Lung (tissue), 11 donors: ENCODE measurements at regions not wholly inside any gene's neighbourhood (a gene's known extent, or its start where the extent isn't known, plus 50 kb on each side); places are given as distances from the start of the nearest gene placed in this dataset.
A peak's percentile ranks its signal among the peaks of the same experiment; 100 is the strongest.

ENCODE experiments used
- ATAC-seq: fragments of 200-7000 bp; cut with Tn5 transposase; one replicate; pipeline ENCODE4 v1.9.1; 2020; ENCODE audit warnings: moderate number of reproducible peaks; ENCODE audit not compliant: insufficient read depth, low FRiP score
- DNase-seq, 3 donors: peaks; one replicate each; pipeline ENCODE4 v3.0.0-alpha.2; 2013 to 2017
- H3K27ac ChIP-seq, 2 donors: one replicate each; pipeline ENCODE4 v1.5.1; 2013; ENCODE audit warnings: mild to moderate bottlenecking in 2 of 2, moderate library complexity in 2 of 2, control low read depth in 1 of 2, inconsistent platforms in 1 of 2, low read depth in 1 of 2, low read length in 1 of 2
- H3K27me3 ChIP-seq, 3 donors: one replicate each; pipeline ENCODE4 v1.5.1; 2013; ENCODE audit warnings: low read length in 2 of 3; ENCODE audit not compliant: control insufficient read depth in 3 of 3, insufficient read depth in 3 of 3
- H3K36me3 ChIP-seq, 4 donors: one replicate each; pipeline ENCODE4 v1.5.1; 2013; ENCODE audit warnings: low read length in 4 of 4, mild to moderate bottlenecking in 1 of 4, moderate library complexity in 1 of 4; ENCODE audit not compliant: control insufficient read depth in 4 of 4, insufficient read depth in 4 of 4
- H3K4me1 ChIP-seq, 5 donors: one replicate each; pipeline ENCODE4 v1.5.1; 2013; ENCODE audit warnings: low read length in 5 of 5, mild to moderate bottlenecking in 2 of 5, moderate library complexity in 1 of 5; ENCODE audit not compliant: control insufficient read depth in 5 of 5, insufficient read depth in 5 of 5
- H3K4me3 ChIP-seq: one replicate; pipeline ENCODE4 v1.5.1; 2013; ENCODE audit warnings: mild to moderate bottlenecking, control low read depth, moderate library complexity
- H3K9ac ChIP-seq, 2 donors: one replicate each; pipeline ENCODE4 v1.5.1; 2013; ENCODE audit warnings: low read length in 2 of 2, control low read depth in 1 of 2; ENCODE audit not compliant: insufficient read depth in 1 of 2
- H3K9me3 ChIP-seq, 4 donors: one replicate each; pipeline ENCODE4 v1.5.1; 2013; ENCODE audit warnings: low read length in 3 of 4, mild to moderate bottlenecking in 1 of 4, moderate library complexity in 1 of 4; ENCODE audit not compliant: control insufficient read depth in 4 of 4, insufficient read depth in 3 of 4
- CTCF ChIP-seq: IDR thresholded peaks from 2 replicates; pipeline ENCODE4 v1.5.1; 2012; ENCODE audit warnings: mild to moderate bottlenecking; ENCODE audit errors: control extremely low read depth, extremely low read depth
- WGBS, 2 donors: extraction: QIAGEN DNeasy Blood & Tissue Kit; methylation state at CpG; one replicate each; pipeline ENCODE4 v1.1.7; 2013; 5-methylcytosine and 5-hydroxymethylcytosine counted together
- donor health status: control.
- donor health status: control.
- donor health status: Bipolar disorder and iron deficiency.
- donor health status: healthy.
- donor health status: DM: yes; HTN: yes; CAD: no.

GRCh38 chr15:93250209-93250608, 161.2 kb upstream of the RGMA start:
- H3K9me3 ChIP-seq, result no peaks in the 10 kb centered on the region
- no peaks in the 10 kb centered on the region for H3K36me3 ChIP-seq
- H3K27me3 ChIP-seq, result no peaks in the 10 kb centered on the region
- H3K9ac ChIP-seq, result no peak overlapping the region
- no peak overlapping the region for H3K4me3 ChIP-seq
- peaks cover 0 to 6% (median 0%) of the 10 kb centered on the region in 5 donors for H3K4me1 ChIP-seq
- no peak overlapping the region for H3K27ac ChIP-seq
- no peak for ATAC-seq
- no peak for TF ChIP-seq CTCF
- WGBS, 2 donors, result 43 to 55% methylated on average over 2 of the region's 2 CpGs
- DNase-seq, result no peak

GRCh38 chr15:93249623-93250022, 160.6 kb upstream of the RGMA start:
- TF ChIP-seq CTCF, result no peak
- H3K4me1 ChIP-seq, result peaks cover 0 to 6% (median 0%) of the 10 kb centered on the region in 5 donors
- no peaks in the 10 kb centered on the region for H3K9me3 ChIP-seq
- DNase-seq (no peak), ATAC-seq (no peak)
- WGBS, 2 donors, result 65 to 67% methylated on average over 7 of the region's 7 CpGs
- no peak overlapping the region for H3K9ac ChIP-seq
- no peaks in the 10 kb centered on the region for H3K36me3 ChIP-seq
- H3K27me3 ChIP-seq, result no peaks in the 10 kb centered on the region
- no peak overlapping the region for H3K27ac ChIP-seq
- no peak overlapping the region for H3K4me3 ChIP-seq

GRCh38 chr15:93247466-93248121, 158.6 kb upstream of the RGMA start:
- no peak for ATAC-seq
- H3K27ac ChIP-seq, result no peak overlapping the region

More at GRCh38 chr15:93247466-93248121, 158.6 kb upstream of the RGMA start:
- H3K4me3 ChIP-seq, result no peak overlapping the region
- no peak for TF ChIP-seq CTCF
- no peak overlapping the region for H3K9ac ChIP-seq
- DNase-seq, result peak in 1 of 3 donors; percentile 18
- no peaks in the 10 kb centered on the region for H3K27me3 ChIP-seq
- 36 to 69% methylated on average over 14 of the region's 14 CpGs for WGBS, 2 donors
- no peaks in the 10 kb centered on the region for H3K4me1 ChIP-seq
- no peaks in the 10 kb centered on the region for H3K9me3 ChIP-seq
- no peaks in the 10 kb centered on the region for H3K36me3 ChIP-seq
